GM12874 (cell line): ENCODE measurements at regions not wholly inside any gene's neighbourhood (a gene's known extent, or its start where the extent isn't known, plus 50 kb on each side); places are given as distances from the start of the nearest gene placed in this dataset.

Source experiments
- CTCF ChIP-seq: IDR thresholded peaks from 2 replicates; pipeline ENCODE4 v1.5.1; 2011; ENCODE audit warnings: low read depth, mild to moderate bottlenecking, control low read depth, low read length, moderate library complexity; ENCODE audit not compliant: insufficient read depth

DNA sequence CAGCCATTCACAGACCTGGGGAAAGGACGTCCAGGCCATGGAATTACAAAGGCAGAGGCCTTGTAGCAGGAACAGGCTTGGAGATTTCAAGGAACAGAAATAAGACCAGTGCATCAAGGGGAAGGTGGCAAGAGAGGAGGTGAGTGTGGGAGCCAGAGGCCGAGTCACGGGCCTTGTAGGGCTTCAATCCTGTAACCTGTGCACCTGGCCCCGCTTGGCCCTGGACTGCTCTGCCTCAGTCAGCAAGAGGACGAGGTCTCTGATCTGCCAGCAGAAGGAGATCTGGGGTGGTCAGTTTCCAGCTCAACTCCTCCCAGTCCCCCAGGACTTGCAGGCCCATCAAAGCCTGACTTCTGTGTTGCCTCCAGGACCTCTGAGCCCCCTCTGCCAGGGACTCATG lies 200.8 kb downstream of the VRK1 start:
- no peak for TF ChIP-seq CTCF

- TF ChIP-seq CTCF: no peak
These were observed 202.5 kb downstream of the VRK1 start for GRCh38 chr14:96999654-97000155.

DNA sequence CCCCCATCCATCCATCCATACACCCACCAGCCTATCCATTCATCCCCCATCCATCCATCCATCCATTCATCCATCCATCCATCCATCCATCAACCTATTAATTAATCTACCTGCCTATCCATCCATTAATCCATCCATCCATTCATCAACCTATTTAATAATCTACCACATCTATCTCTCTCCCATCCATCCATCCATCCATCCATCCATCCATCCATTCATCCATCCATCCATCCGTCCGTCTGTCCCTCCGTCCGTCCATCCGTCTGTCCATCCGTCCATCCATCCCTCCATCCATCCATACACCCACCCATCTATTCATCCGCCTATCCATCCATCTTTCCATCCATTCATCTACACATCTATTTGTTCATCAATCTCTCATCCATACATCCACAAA lies 205.3 kb downstream of the VRK1 start:
- no peak for TF ChIP-seq CTCF

DNA sequence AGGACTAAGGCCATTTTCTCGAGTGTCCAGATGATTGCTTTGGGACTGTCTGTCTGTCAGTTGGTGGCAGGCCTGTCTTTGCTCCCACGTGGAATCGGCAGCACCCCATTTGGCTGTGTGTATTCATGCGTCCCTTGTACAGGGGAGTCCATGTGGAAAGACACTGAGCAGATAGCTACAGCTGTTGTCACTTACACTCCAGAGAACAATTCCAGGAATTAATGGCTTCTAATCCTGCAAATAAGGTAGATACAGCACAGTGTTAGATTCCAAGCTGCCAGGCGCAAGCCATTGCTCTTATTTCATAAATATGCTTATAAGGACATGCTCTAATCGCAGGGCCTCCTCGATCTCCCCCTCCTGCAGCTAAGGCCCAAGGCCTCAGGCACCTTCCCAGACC lies 208.8 kb downstream of the VRK1 start:
- TF ChIP-seq CTCF: no peak

DNA sequence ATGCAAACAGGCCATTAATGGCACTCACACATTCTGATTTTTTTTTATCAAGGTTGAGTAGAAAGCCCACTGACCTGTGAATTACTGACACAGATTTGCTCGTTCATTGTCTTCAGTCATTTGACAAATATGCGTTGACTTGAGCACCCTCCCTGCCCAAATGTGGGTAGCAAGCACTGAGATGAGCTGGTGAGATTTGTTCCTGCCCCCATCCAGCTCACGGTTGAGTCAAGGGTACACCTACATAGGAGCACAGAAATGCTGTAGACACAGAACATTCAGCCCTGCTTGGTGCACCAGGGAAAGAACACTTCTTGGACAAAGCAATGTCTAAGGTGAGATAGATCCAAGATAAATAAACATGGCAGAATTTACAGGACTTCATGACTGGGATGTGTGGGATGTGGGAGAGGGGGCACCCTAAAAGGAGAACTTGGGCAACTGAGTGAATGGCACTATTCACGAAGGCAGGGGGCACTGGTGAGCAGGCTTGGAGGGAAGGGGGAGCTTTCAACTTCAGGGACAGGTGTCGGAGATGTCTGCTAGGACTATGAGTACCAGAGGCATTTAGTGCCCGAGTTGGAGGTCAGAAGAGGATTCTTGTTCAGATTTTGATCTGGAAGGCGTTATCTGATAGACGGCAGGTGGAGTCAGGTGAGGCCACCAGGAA lies 213.4 kb downstream of the VRK1 start:
- TF ChIP-seq CTCF: no peak

DNA sequence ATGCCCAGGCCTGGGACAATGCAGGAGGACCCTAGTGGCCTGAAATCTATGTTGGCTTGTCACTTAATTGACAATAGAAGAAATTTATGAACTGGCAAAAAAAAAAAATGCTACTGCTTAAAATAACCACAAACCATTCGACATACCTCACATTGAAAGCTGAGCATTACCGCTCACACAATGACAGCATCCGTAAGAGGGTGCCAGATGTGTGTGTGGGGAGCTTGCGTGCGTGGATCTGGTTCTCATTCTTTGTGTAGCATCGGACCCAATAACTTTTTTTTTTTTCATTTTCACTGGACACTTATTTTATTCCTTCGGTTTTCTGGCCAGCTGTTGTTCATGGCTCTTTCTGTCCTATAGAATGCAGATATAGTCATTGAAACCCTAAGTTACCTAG lies 216.7 kb downstream of the VRK1 start:
- no peak for TF ChIP-seq CTCF

- TF ChIP-seq CTCF: no peak
These were observed 223.8 kb downstream of the VRK1 start for GRCh38 chr14:97021001-97021400.
